ENCODE measurements at regions not wholly inside any gene's neighbourhood (a gene's known extent, or its start where the extent isn't known, plus 50 kb on each side); places are given as distances from the start of the nearest gene placed in this dataset.
A peak's percentile ranks its signal among the peaks of the same experiment; 100 is the strongest.
"Not testable (repeated sequence)": the region's sequence is repeated elsewhere in the genome, so short reads cannot be mapped to it uniquely, and the experiment has no call there.

GRCh38 chr4:111045992-111046391, 423.1 kb upstream of the PITX2 start:
- no peak for DNase-seq

GRCh38 chr4:111046811-111047210, 423.9 kb upstream of the PITX2 start:
- no peak for DNase-seq

GRCh38 chr4:111048316-111048715, 425.4 kb upstream of the PITX2 start:
- no peak for DNase-seq

GRCh38 chr4:111064342-111064993, 441.6 kb upstream of the PITX2 start:
- no peak for DNase-seq

GRCh38 chr4:111066001-111066400, 443.1 kb upstream of the PITX2 start:
- no peak for DNase-seq

GRCh38 chr4:111066447-111066846, 443.6 kb upstream of the PITX2 start:
- DNase-seq, result no peak

GRCh38 chr4:111066887-111067286, 444.0 kb upstream of the PITX2 start:
- no peak for DNase-seq

GRCh38 chr4:111068883-111069282, 446.0 kb upstream of the PITX2 start:
- no peak for DNase-seq

- DNase-seq, result no peak
Observed at GRCh38 chr4:111070390-111070789, 447.5 kb upstream of the PITX2 start.

GRCh38 chr4:111074523-111075114, 451.7 kb upstream of the PITX2 start:
- DNase-seq, result no peak

GRCh38 chr4:111076299-111076698, 453.4 kb upstream of the PITX2 start:
- DNase-seq, result not testable (repeated sequence)

GRCh38 chr4:111108153-111108552, 485.3 kb upstream of the PITX2 start:
- DNase-seq, result no peak

- no peak for DNase-seq
Observed at GRCh38 chr4:111113591-111113990, 490.7 kb upstream of the PITX2 start.

- DNase-seq, result no peak
Observed at GRCh38 chr4:111115881-111116280, 493.0 kb upstream of the PITX2 start.

- DNase-seq, result no peak
Observed at GRCh38 chr4:111120191-111120590, 497.3 kb upstream of the PITX2 start.

- DNase-seq, result no peak
Observed at GRCh38 chr4:111126340-111126739, 503.5 kb upstream of the PITX2 start.

GRCh38 chr4:111127841-111128240, 505.0 kb upstream of the PITX2 start:
- no peak for DNase-seq

GRCh38 chr4:111128327-111128726, 505.4 kb upstream of the PITX2 start:
- DNase-seq, result no peak

GRCh38 chr4:111136438-111136837, 513.6 kb upstream of the PITX2 start:
- no peak for DNase-seq

GRCh38 chr4:111136967-111137366, 514.1 kb upstream of the PITX2 start:
- no peak for DNase-seq

- DNase-seq, result no peak
Observed at GRCh38 chr4:111143510-111143909, 520.6 kb upstream of the PITX2 start.

- no peak for DNase-seq
Observed at GRCh38 chr4:111154934-111155333, 532.1 kb upstream of the PITX2 start.

- DNase-seq, result peak in 1 of 5 donors; percentile 0
Observed at GRCh38 chr4:111164556-111164955, 541.7 kb upstream of the PITX2 start.

- no peak for DNase-seq
Observed at GRCh38 chr4:111174331-111174730, 551.5 kb upstream of the PITX2 start.

GRCh38 chr4:111178231-111178630, 555.4 kb upstream of the PITX2 start:
- no peak for DNase-seq
